ENCODE measurements at regions not wholly inside any gene's neighbourhood (a gene's known extent, or its start where the extent isn't known, plus 50 kb on each side); places are given as distances from the start of the nearest gene placed in this dataset.

GRCh38 chr6:45743028-45743615 is 272.5 kb downstream of the CLIC5 start:
- H3K9me3 ChIP-seq (ENCODE audit: low read length): no peaks in the 10 kb centered on the region
- no peak overlapping the region for H3K4me2 ChIP-seq (ENCODE audit: low read length)
- no peak overlapping the region for H3K9ac ChIP-seq (ENCODE audit: low read length)
- no peaks in the 10 kb centered on the region for H3K9me2 ChIP-seq (ENCODE audit: insufficient read depth, low read length)
- no peak overlapping the region for H3K4me3 ChIP-seq (ENCODE audit: low read length)
- H3K79me2 ChIP-seq (replicated peaks; ENCODE audit: insufficient read depth, low read length): no peaks in the 10 kb centered on the region
- H4K20me1 ChIP-seq (ENCODE audit: insufficient read depth): no peaks in the 10 kb centered on the region
- TF ChIP-seq POLR2AphosphoS5 (IDR thresholded peaks at IDR 0.05) (no peak), EP300 (conservative IDR thresholded peaks at IDR 0.05; ENCODE audit: poor library complexity, severe bottlenecking) (no peak), SMC3 (conservative IDR thresholded peaks at IDR 0.05; ENCODE audit: poor library complexity) (no peak), MXI1 (conservative IDR thresholded peaks at IDR 0.05; ENCODE audit: poor library complexity, severe bottlenecking) (no peak), EZH2 (IDR thresholded peaks at IDR 0.05; ENCODE audit: borderline replicate concordance, insufficient read depth, low read length, poor library complexity, severe bottlenecking) (no peak), REST (IDR thresholded peaks at IDR 0.05; ENCODE audit: borderline replicate concordance) (no peak), CTCF (IDR thresholded peaks at IDR 0.05; ENCODE audit: poor library complexity, severe bottlenecking) (no peak), TAF1 (IDR thresholded peaks at IDR 0.05; ENCODE audit: low read depth) (no peak), RAD21 (conservative IDR thresholded peaks at IDR 0.05) (no peak)
- no peaks in the 10 kb centered on the region for H3K36me3 ChIP-seq (ENCODE audit: insufficient read depth, low read length)
- no peaks in the 10 kb centered on the region for H3F3A ChIP-seq (ENCODE audit: insufficient read depth, low read length, poor library complexity, severe bottlenecking)
- H3K27ac ChIP-seq (ENCODE audit: low read length): no peak overlapping the region
- no peaks in the 10 kb centered on the region for H3K27me3 ChIP-seq (ENCODE audit: insufficient read depth, low read depth, low read length)
- H2AFZ ChIP-seq (ENCODE audit: low read depth, low read length): no peak overlapping the region

- H3K9me3 ChIP-seq (ENCODE audit: low read length): no peaks in the 10 kb centered on the region
- H3K4me3 ChIP-seq (ENCODE audit: low read length): no peak overlapping the region
- H3K27me3 ChIP-seq (ENCODE audit: insufficient read depth, low read depth, low read length): no peaks in the 10 kb centered on the region
- H3K9me2 ChIP-seq (ENCODE audit: insufficient read depth, low read length): no peaks in the 10 kb centered on the region
- H3K4me2 ChIP-seq (ENCODE audit: low read length): no peak overlapping the region
- H3K27ac ChIP-seq (ENCODE audit: low read length): no peak overlapping the region
- no peak for TF ChIP-seq RAD21 (conservative IDR thresholded peaks at IDR 0.05)
- no peak for TF ChIP-seq EP300 (conservative IDR thresholded peaks at IDR 0.05; ENCODE audit: poor library complexity, severe bottlenecking)
- no peak for TF ChIP-seq CTCF (IDR thresholded peaks at IDR 0.05; ENCODE audit: poor library complexity, severe bottlenecking)
- no peak for TF ChIP-seq SMC3 (conservative IDR thresholded peaks at IDR 0.05; ENCODE audit: poor library complexity)
- no peak for TF ChIP-seq MXI1 (conservative IDR thresholded peaks at IDR 0.05; ENCODE audit: poor library complexity, severe bottlenecking)
- TF ChIP-seq REST (IDR thresholded peaks at IDR 0.05; ENCODE audit: borderline replicate concordance): no peak
- no peak for TF ChIP-seq EZH2 (IDR thresholded peaks at IDR 0.05; ENCODE audit: borderline replicate concordance, insufficient read depth, low read length, poor library complexity, severe bottlenecking)
- TF ChIP-seq POLR2AphosphoS5 (IDR thresholded peaks at IDR 0.05): no peak
- TF ChIP-seq TAF1 (IDR thresholded peaks at IDR 0.05; ENCODE audit: low read depth): no peak
- no peaks in the 10 kb centered on the region for H3K79me2 ChIP-seq (replicated peaks; ENCODE audit: insufficient read depth, low read length)
- no peak overlapping the region for H3K9ac ChIP-seq (ENCODE audit: low read length)
- H2AFZ ChIP-seq (ENCODE audit: low read depth, low read length): no peak overlapping the region
- no peaks in the 10 kb centered on the region for H3K36me3 ChIP-seq (ENCODE audit: insufficient read depth, low read length)
- no peaks in the 10 kb centered on the region for H4K20me1 ChIP-seq (ENCODE audit: insufficient read depth)
- H3F3A ChIP-seq (ENCODE audit: insufficient read depth, low read length, poor library complexity, severe bottlenecking): no peaks in the 10 kb centered on the region
Measured at GRCh38 chr6:45742591-45742990, 273.1 kb downstream of the CLIC5 start.
